Peyer's patch (tissue), 4 donors: ENCODE measurements at regions not wholly inside any gene's neighbourhood (a gene's known extent, or its start where the extent isn't known, plus 50 kb on each side); places are given as distances from the start of the nearest gene placed in this dataset.

Experiments used
- POLR2A ChIP-seq, 2 donors: fragments of 450-650 bp; IDR thresholded peaks; one replicate each; pipeline ENCODE4 v1.5.1; 2017; ENCODE audit warnings: antibody characterized with exemption in 2 of 2, mild to moderate bottlenecking in 2 of 2, moderate library complexity in 2 of 2
- TF ChIP-seq, protein P1 (sequence below), 6 experiments: fragments of 450-650 bp in 4 of 6; fragments of 200-600 bp in 2 of 6; sonication (generic) in 1 of 6; IDR thresholded peaks; one replicate each; pipeline ENCODE4 v1.5.1; 2017 to 2019; ENCODE audit warnings: antibody characterized with exemption in 6 of 6, mild to moderate bottlenecking in 3 of 6, moderate library complexity in 1 of 6

DNA sequence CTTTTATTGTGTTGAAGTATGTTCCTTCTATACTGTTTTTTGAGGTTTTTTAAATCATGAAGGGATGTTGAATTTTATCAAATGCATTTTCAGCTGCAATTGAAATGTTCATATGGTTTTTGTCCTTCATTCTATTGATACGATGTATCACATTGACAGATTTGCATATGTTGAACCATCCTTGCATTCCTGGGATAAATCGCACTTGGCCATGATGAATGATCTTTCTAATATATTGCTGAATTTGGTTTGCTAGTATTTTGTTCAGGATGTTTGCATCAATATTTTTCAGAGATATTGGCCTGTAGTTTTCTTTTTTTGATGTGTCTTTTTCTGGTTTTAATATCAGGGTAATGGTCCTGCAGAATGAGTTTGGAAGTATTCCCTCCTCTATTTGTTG is 214.0 kb downstream of the LMO4 start:
- TF ChIP-seq, protein P1, sequence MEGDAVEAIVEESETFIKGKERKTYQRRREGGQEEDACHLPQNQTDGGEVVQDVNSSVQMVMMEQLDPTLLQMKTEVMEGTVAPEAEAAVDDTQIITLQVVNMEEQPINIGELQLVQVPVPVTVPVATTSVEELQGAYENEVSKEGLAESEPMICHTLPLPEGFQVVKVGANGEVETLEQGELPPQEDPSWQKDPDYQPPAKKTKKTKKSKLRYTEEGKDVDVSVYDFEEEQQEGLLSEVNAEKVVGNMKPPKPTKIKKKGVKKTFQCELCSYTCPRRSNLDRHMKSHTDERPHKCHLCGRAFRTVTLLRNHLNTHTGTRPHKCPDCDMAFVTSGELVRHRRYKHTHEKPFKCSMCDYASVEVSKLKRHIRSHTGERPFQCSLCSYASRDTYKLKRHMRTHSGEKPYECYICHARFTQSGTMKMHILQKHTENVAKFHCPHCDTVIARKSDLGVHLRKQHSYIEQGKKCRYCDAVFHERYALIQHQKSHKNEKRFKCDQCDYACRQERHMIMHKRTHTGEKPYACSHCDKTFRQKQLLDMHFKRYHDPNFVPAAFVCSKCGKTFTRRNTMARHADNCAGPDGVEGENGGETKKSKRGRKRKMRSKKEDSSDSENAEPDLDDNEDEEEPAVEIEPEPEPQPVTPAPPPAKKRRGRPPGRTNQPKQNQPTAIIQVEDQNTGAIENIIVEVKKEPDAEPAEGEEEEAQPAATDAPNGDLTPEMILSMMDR (IDR thresholded peaks at IDR 0.05), result no peak
- no peak for TF ChIP-seq POLR2A (IDR thresholded peaks at IDR 0.05)
